Prostate gland (tissue), 2 donors: ENCODE measurements at regions not wholly inside any gene's neighbourhood (a gene's known extent, or its start where the extent isn't known, plus 50 kb on each side); places are given as distances from the start of the nearest gene placed in this dataset.

Experiments
- CTCF ChIP-seq, 4 experiments: fragments of 200-600 bp in 2 of 4; fragments of 450-650 bp in 2 of 4; sonication (generic) in 2 of 4; IDR thresholded peaks; 1 replicate in 3 of 4; 2 replicates in 1 of 4; pipeline ENCODE4 v1.5.1; 2016 to 2019; ENCODE audit warnings: antibody characterized with exemption in 4 of 4, mild to moderate bottlenecking in 2 of 4, moderate library complexity in 2 of 4
- POLR2A ChIP-seq: fragments of 450-650 bp; IDR thresholded peaks from one replicate; pipeline ENCODE4 v1.6.1; 2016; ENCODE audit warnings: antibody characterized with exemption, mild to moderate bottlenecking
- POLR2AphosphoS5 ChIP-seq: sonication (generic); formaldehyde crosslinking; IDR thresholded peaks from one replicate; pipeline ENCODE4 v1.6.1; 2017; ENCODE audit warnings: antibody characterized with exemption

DNA sequence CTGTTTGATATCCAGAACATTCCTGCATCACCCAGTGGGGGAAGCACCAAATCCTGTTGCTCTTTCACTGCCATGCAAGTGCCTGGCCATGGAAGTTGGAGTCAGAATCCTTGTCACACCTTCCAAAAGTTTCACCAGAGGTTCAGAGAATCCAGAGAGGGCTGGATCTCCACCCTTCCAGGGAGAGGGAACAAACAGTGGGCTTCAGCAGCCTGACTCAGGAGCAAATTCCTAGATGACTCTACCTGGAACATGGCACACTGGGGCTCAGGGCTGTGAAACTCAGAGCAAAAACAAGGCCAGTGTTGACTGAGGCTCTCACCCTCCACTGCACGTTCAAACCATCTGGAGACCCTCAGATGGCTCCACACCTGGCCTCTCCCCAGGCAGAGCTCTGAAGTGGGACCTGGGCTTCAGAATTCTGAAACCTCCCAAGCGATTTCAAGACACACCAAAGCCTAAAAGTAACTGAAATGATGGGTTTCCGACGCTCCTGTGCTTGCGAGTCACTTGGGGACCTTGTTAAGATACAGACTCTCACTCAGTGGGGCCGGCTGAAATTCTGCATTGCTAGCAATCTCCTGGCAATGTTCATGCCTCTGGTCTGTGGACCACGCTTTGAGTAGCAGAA lies 205.9 kb downstream of the AUH start:
- TF ChIP-seq CTCF (IDR thresholded peaks at IDR 0.05) (no peak), POLR2AphosphoS5 (no peak), POLR2A (no peak)
